Ascending aorta (tissue), 2 donors: ENCODE measurements at regions not wholly inside any gene's neighbourhood (a gene's known extent, or its start where the extent isn't known, plus 50 kb on each side); places are given as distances from the start of the nearest gene placed in this dataset.

Source experiments
- DNase-seq, 2 donors: peaks; one replicate each; pipeline ENCODE4 v3.0.0-alpha.2; 2019; ENCODE audit warnings: low spot score in 2 of 2
- H3K27ac ChIP-seq, 2 donors: fragments of 200-600 bp; sonication (generic); one replicate each; pipeline ENCODE4 v1.5.1; 2016 to 2017; ENCODE audit warnings: mild to moderate bottlenecking in 1 of 2
- H3K27me3 ChIP-seq: fragments of 200-600 bp; sonication (generic); one replicate; pipeline ENCODE4 v1.5.1; 2017
- H3K36me3 ChIP-seq, 2 donors: fragments of 200-600 bp; sonication (generic); one replicate each; pipeline ENCODE4 v1.5.1; 2016
- H3K4me1 ChIP-seq, 2 donors: fragments of 200-600 bp; sonication (generic); one replicate each; pipeline ENCODE4 v1.5.1; 2016 to 2017; ENCODE audit warnings: mild to moderate bottlenecking in 1 of 2
- H3K4me3 ChIP-seq, 2 donors: fragments of 200-600 bp; sonication (generic); one replicate each; pipeline ENCODE4 v1.5.1; 2016 to 2017; ENCODE audit warnings: mild to moderate bottlenecking in 1 of 2
- H3K9me3 ChIP-seq, 2 donors: fragments of 200-600 bp; sonication (generic); one replicate each; pipeline ENCODE4 v1.5.1; 2016
- intact Hi-C: fragments of 100-400 bp; cut with DNase I; formaldehyde crosslinking; loops from one replicate; pipeline ENCODE4 v1.15.1; 2023
- TF ChIP-seq, protein P1 (sequence below), 3 experiments: fragments of 200-600 bp in 2 of 3; fragments of 450-650 bp in 1 of 3; sonication (generic) in 2 of 3; IDR thresholded peaks; one replicate each; pipeline ENCODE4 v1.5.1; 2016 to 2019; ENCODE audit warnings: antibody characterized with exemption in 3 of 3, mild to moderate bottlenecking in 1 of 3, moderate library complexity in 1 of 3

DNA sequence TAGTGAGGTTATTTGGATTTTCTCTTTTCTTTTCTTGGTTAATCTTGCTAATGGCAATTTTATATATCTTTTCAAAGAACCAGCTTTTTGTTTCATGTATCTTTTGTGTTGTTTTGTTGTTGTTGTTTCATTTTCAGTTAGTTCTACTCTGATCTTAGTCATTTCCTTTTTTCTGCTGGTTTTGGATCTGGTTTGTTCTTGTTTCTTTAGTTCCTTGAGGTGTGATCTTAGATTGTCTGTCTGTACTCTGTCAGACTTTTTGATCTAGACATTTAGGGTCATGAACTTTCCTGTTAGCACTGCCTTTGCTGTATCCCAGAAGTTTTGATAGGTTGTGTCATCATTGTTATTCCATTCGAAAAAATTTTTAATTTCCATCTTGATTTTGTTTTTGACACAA, 399.7 kb downstream of the TLE1 start:
- intact Hi-C loops, result no loop called here
- DNase-seq, result no peak
- TF ChIP-seq, protein P1, sequence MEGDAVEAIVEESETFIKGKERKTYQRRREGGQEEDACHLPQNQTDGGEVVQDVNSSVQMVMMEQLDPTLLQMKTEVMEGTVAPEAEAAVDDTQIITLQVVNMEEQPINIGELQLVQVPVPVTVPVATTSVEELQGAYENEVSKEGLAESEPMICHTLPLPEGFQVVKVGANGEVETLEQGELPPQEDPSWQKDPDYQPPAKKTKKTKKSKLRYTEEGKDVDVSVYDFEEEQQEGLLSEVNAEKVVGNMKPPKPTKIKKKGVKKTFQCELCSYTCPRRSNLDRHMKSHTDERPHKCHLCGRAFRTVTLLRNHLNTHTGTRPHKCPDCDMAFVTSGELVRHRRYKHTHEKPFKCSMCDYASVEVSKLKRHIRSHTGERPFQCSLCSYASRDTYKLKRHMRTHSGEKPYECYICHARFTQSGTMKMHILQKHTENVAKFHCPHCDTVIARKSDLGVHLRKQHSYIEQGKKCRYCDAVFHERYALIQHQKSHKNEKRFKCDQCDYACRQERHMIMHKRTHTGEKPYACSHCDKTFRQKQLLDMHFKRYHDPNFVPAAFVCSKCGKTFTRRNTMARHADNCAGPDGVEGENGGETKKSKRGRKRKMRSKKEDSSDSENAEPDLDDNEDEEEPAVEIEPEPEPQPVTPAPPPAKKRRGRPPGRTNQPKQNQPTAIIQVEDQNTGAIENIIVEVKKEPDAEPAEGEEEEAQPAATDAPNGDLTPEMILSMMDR (IDR thresholded peaks at IDR 0.05), result no peak
- Histone ChIP-seq H3K27me3 (no peaks in the 10 kb centered on the region), H3K4me3 (no peak overlapping the region), H3K27ac (no peak overlapping the region), H3K9me3 (no peaks in the 10 kb centered on the region), H3K4me1 (peaks cover 0 to 2% of the 10 kb centered on the region in 2 donors), H3K36me3 (no peaks in the 10 kb centered on the region)

DNA sequence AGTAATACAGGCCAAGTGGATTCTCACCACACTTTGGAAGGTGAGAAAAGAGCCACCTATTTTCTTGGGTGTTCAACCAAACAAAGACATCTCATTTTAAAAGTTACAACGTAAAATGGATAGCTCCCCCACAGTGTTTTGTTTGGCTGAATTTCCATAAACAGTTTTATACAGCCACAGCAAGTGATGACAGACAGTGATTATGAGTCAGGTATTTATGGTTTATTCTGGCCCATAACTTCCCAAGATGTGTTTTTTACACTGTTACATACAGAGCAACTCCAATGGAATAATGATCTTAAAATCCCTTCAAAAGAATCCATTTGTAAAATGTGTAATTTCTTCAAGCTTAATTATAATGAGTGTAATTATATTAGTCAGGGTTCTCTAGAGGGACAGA, 421.3 kb downstream of the TLE1 start:
- Histone ChIP-seq H3K27me3 (no peaks in the 10 kb centered on the region), H3K4me3 (no peak overlapping the region), H3K9me3 (no peaks in the 10 kb centered on the region), H3K4me1 (no peaks in the 10 kb centered on the region), H3K36me3 (no peaks in the 10 kb centered on the region), H3K27ac (no peak overlapping the region)
- intact Hi-C loops, result no loop called here
- no peak for DNase-seq
- TF ChIP-seq, protein P1 (IDR thresholded peaks at IDR 0.05), result no peak

DNA sequence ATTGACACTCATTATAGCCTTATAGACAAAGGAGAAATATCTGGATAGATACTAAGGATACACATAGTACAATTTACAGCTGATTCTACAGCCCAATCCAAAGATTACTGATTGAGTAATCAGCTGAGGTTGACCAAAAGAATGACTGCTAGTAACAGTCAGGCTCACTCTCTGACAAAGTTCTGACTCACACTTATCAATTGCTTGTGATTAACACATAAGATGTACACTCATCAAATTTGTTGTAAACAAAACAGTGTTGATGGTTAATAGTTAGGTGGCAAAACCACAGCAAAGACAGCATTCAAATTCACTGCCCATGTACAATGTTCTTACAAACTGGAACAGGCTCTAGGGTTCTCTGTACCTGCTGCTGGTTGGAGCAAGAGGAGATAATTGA, 422.7 kb downstream of the TLE1 start:
- Histone ChIP-seq H3K27ac (no peak overlapping the region), H3K9me3 (no peaks in the 10 kb centered on the region), H3K36me3 (no peaks in the 10 kb centered on the region), H3K4me1 (no peaks in the 10 kb centered on the region), H3K4me3 (no peak overlapping the region), H3K27me3 (no peaks in the 10 kb centered on the region)
- TF ChIP-seq, protein P1 (IDR thresholded peaks at IDR 0.05), result no peak
- no peak for DNase-seq
- intact Hi-C loops, result no loop called here

DNA sequence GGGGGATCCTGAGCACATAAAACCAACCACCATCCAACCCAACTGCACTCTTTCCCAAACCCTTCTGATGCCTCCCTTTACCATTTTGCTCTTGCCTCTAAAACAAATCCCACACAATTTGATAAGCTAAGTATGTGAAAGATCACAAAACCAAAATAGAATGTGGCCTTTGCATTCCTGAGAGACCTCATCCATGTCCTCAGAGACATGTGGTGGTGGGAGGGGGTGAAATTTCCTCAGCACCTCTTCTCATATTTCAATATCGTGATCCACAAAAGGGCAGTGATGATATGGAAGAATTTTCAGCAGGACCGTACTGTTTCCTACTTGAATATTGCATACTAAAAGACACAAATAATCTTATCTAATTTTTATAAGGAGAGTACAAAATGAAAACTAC, 423.3 kb downstream of the TLE1 start:
- Histone ChIP-seq H3K27me3 (no peaks in the 10 kb centered on the region), H3K4me3 (no peak overlapping the region), H3K4me1 (no peaks in the 10 kb centered on the region), H3K27ac (no peak overlapping the region), H3K9me3 (no peaks in the 10 kb centered on the region), H3K36me3 (no peaks in the 10 kb centered on the region)
- TF ChIP-seq, protein P1 (IDR thresholded peaks at IDR 0.05), result no peak
- intact Hi-C loops, result no loop called here
- DNase-seq, result no peak

DNA sequence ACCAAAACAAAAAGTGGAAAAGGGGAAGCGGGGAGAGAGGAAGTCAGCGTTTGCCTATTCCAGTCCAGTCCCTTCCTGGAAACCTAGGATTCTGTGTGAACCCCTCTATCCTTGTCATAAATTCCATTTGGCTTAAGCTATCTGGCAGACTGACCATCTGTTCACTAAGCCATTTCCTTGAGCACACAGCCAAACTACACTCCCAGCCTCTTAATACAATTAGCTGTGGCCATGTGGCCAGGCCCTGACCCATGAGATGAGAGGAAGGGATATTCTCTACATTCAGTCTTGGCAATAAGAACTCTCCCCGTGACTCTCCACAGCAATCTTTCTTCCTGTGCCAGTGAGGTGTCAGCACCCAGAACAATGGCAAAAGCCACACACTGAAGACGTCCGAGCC, 424.8 kb downstream of the TLE1 start:
- TF ChIP-seq, protein P1 (IDR thresholded peaks at IDR 0.05), result no peak
- Histone ChIP-seq H3K36me3 (no peaks in the 10 kb centered on the region), H3K4me3 (no peak overlapping the region), H3K4me1 (no peaks in the 10 kb centered on the region), H3K9me3 (no peaks in the 10 kb centered on the region), H3K27me3 (no peaks in the 10 kb centered on the region), H3K27ac (no peak overlapping the region)
- intact Hi-C loops, result no loop called here
- DNase-seq, result no peak

DNA sequence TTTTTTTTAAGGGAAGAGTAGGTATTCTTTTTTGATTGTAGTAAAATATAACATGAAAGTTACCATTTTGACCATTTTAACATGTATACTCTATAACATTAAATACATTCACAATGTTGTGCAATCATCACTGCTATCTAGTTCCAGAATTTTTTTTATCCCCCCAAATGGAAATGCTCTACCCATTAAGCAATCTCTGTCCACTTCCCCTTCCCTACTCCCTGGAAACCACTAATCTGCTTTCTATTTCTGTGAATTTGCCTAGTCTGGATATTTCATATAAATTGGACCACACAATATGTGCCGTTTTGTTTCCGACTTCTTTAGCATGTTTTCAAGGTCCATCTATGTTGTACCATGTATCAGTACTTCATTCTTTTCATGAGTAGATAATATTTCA, 429.5 kb downstream of the TLE1 start:
- TF ChIP-seq, protein P1 (IDR thresholded peaks at IDR 0.05), result no peak
- no peaks in the 10 kb centered on the region for H3K27me3 ChIP-seq
- no peak overlapping the region for H3K4me3 ChIP-seq
- no peak overlapping the region for H3K27ac ChIP-seq
- no peaks in the 10 kb centered on the region for H3K4me1 ChIP-seq
- DNase-seq, result no peak
- H3K36me3 ChIP-seq, result no peaks in the 10 kb centered on the region
- intact Hi-C loops, result no loop called here
- H3K9me3 ChIP-seq, result no peaks in the 10 kb centered on the region
